Effector memory CD8-positive, alpha-beta T cell (primary cell): ENCODE measurements at regions not wholly inside any gene's neighbourhood (a gene's known extent, or its start where the extent isn't known, plus 50 kb on each side); places are given as distances from the start of the nearest gene placed in this dataset.

Experiments used
- ATAC-seq: fragments of 150-1000 bp; cut with Tn5 transposase; replicated peaks from 2 replicates; pipeline ENCODE4 v1.10.0; 2021; ENCODE audit warnings: mild to moderate bottlenecking, moderate library complexity
- DNase-seq, 3 experiments: peaks; one replicate each; pipeline ENCODE4 v3.0.0; 2021
- H3K27ac Mint-ChIP-seq, 2 donors: one replicate each; pipeline ENCODE4 v1.8.0; 2022; ENCODE audit warnings: mild to moderate bottlenecking in 2 of 2, mixed read lengths in 2 of 2, moderate library complexity in 2 of 2
- H3K27me3 Mint-ChIP-seq, 2 donors: one replicate each; pipeline ENCODE4 v1.8.0; 2022; ENCODE audit warnings: mixed read lengths in 2 of 2
- H3K36me3 Mint-ChIP-seq: one replicate; pipeline ENCODE4 v1.8.0; 2022; ENCODE audit warnings: mild to moderate bottlenecking, moderate library complexity, mixed read lengths; ENCODE audit not compliant: insufficient read depth
- H3K4me1 Mint-ChIP-seq, 2 donors: one replicate each; pipeline ENCODE4 v1.8.0; 2022; ENCODE audit warnings: low read depth in 2 of 2, mixed read lengths in 2 of 2
- H3K4me3 Mint-ChIP-seq, 2 donors: one replicate each; pipeline ENCODE4 v1.8.0; 2022; ENCODE audit warnings: mild to moderate bottlenecking in 2 of 2, mixed read lengths in 2 of 2, moderate library complexity in 2 of 2
- H3K9me3 Mint-ChIP-seq, 2 donors: one replicate each; pipeline ENCODE4 v1.8.0; 2022; ENCODE audit warnings: mixed read lengths in 2 of 2

- Mint-ChIP-seq H3K36me3 (peaks cover 3% of the 10 kb centered on the region), H3K27ac (no peak overlapping the region), H3K27me3 (no peaks in the 10 kb centered on the region), H3K4me1 (no peaks in the 10 kb centered on the region), H3K4me3 (no peak overlapping the region), H3K9me3 (peaks cover 8 to 12% of the 10 kb centered on the region in 2 donors)
- DNase-seq: no peak
- ATAC-seq: no peak
These were observed 536.5 kb downstream of the CDH11 start for GRCh38 chr16:64585367-64585766.

- no peak for DNase-seq
- no peak overlapping the region for H3K27ac Mint-ChIP-seq
- peaks cover 6 to 7% of the 10 kb centered on the region in 2 donors for H3K9me3 Mint-ChIP-seq
- no peak overlapping the region for H3K4me3 Mint-ChIP-seq
- H3K4me1 Mint-ChIP-seq: no peaks in the 10 kb centered on the region
- no peaks in the 10 kb centered on the region for H3K27me3 Mint-ChIP-seq
- no peaks in the 10 kb centered on the region for H3K36me3 Mint-ChIP-seq
- no peak for ATAC-seq
These were observed 541.3 kb downstream of the CDH11 start for GRCh38 chr16:64580558-64580957.

- Mint-ChIP-seq H3K27ac (no peak overlapping the region), H3K4me3 (no peak overlapping the region), H3K9me3 (peaks cover 6 to 7% of the 10 kb centered on the region in 2 donors), H3K36me3 (no peaks in the 10 kb centered on the region), H3K27me3 (no peaks in the 10 kb centered on the region), H3K4me1 (no peaks in the 10 kb centered on the region)
- no peak for DNase-seq
- ATAC-seq: no peak
These were observed 542.2 kb downstream of the CDH11 start for GRCh38 chr16:64579712-64580111.

- DNase-seq (no peak), ATAC-seq (no peak)
- no peak overlapping the region for H3K4me3 Mint-ChIP-seq
- peaks cover 8 to 16% of the 10 kb centered on the region in 2 donors for H3K9me3 Mint-ChIP-seq
- H3K4me1 Mint-ChIP-seq: no peaks in the 10 kb centered on the region
- H3K27ac Mint-ChIP-seq: no peak overlapping the region
- no peaks in the 10 kb centered on the region for H3K27me3 Mint-ChIP-seq
- no peaks in the 10 kb centered on the region for H3K36me3 Mint-ChIP-seq
These were observed 576.1 kb downstream of the CDH11 start for GRCh38 chr16:64545768-64546167.

- Mint-ChIP-seq H3K27ac (no peak overlapping the region), H3K27me3 (no peaks in the 10 kb centered on the region), H3K36me3 (no peaks in the 10 kb centered on the region), H3K4me1 (no peaks in the 10 kb centered on the region), H3K9me3 (peaks cover 8 to 16% of the 10 kb centered on the region in 2 donors), H3K4me3 (no peak overlapping the region)
- no peak for ATAC-seq
- no peak for DNase-seq
These were observed 577.0 kb downstream of the CDH11 start for GRCh38 chr16:64544859-64545258.

GRCh38 chr16:64543441-64543840, 578.4 kb downstream of the CDH11 start:
- no peaks in the 10 kb centered on the region for H3K4me1 Mint-ChIP-seq
- no peak for ATAC-seq
- no peaks in the 10 kb centered on the region for H3K36me3 Mint-ChIP-seq
- H3K27me3 Mint-ChIP-seq: no peaks in the 10 kb centered on the region
- DNase-seq: no peak
- H3K4me3 Mint-ChIP-seq: no peak overlapping the region
- peaks cover 8 to 10% of the 10 kb centered on the region in 2 donors for H3K9me3 Mint-ChIP-seq
- H3K27ac Mint-ChIP-seq: no peak overlapping the region

- no peak for ATAC-seq
- peaks cover 8 to 9% of the 10 kb centered on the region in 2 donors for H3K9me3 Mint-ChIP-seq
- H3K4me3 Mint-ChIP-seq: no peak overlapping the region
- no peaks in the 10 kb centered on the region for H3K36me3 Mint-ChIP-seq
- H3K27ac Mint-ChIP-seq: no peak overlapping the region
- no peaks in the 10 kb centered on the region for H3K4me1 Mint-ChIP-seq
- H3K27me3 Mint-ChIP-seq: no peaks in the 10 kb centered on the region
- no peak for DNase-seq
These were observed 578.8 kb downstream of the CDH11 start for GRCh38 chr16:64543031-64543430.

GRCh38 chr16:64542152-64542551, 579.7 kb downstream of the CDH11 start:
- DNase-seq: no peak
- H3K4me3 Mint-ChIP-seq: no peak overlapping the region
- H3K27ac Mint-ChIP-seq: no peak overlapping the region
- H3K9me3 Mint-ChIP-seq: peaks cover 8 to 9% of the 10 kb centered on the region in 2 donors
- no peak for ATAC-seq
- H3K36me3 Mint-ChIP-seq: no peaks in the 10 kb centered on the region
- no peaks in the 10 kb centered on the region for H3K27me3 Mint-ChIP-seq
- no peaks in the 10 kb centered on the region for H3K4me1 Mint-ChIP-seq

GRCh38 chr16:64541621-64542020, 580.2 kb downstream of the CDH11 start:
- H3K36me3 Mint-ChIP-seq: no peaks in the 10 kb centered on the region

GRCh38 chr16:64540434-64540833, 581.4 kb downstream of the CDH11 start:
- Mint-ChIP-seq H3K27me3 (no peaks in the 10 kb centered on the region), H3K4me3 (no peak overlapping the region), H3K27ac (no peak overlapping the region), H3K9me3 (peaks cover 12 to 19% of the 10 kb centered on the region in 2 donors), H3K36me3 (no peaks in the 10 kb centered on the region), H3K4me1 (no peaks in the 10 kb centered on the region)
- ATAC-seq: no peak
- DNase-seq: no peak

More at GRCh38 chr16:64541621-64542020, 580.2 kb downstream of the CDH11 start:
- no peaks in the 10 kb centered on the region for H3K27me3 Mint-ChIP-seq
- DNase-seq (no peak), ATAC-seq (no peak)
- no peak overlapping the region for H3K27ac Mint-ChIP-seq
- no peak overlapping the region for H3K4me3 Mint-ChIP-seq
- H3K9me3 Mint-ChIP-seq: peaks cover 8 to 9% of the 10 kb centered on the region in 2 donors
- H3K4me1 Mint-ChIP-seq: no peaks in the 10 kb centered on the region

GRCh38 chr16:64539811-64540371, 582.0 kb downstream of the CDH11 start:
- Mint-ChIP-seq H3K27me3 (no peaks in the 10 kb centered on the region), H3K4me1 (no peaks in the 10 kb centered on the region), H3K36me3 (no peaks in the 10 kb centered on the region), H3K4me3 (no peak overlapping the region), H3K27ac (no peak overlapping the region), H3K9me3 (peaks cover 13 to 25% of the 10 kb centered on the region in 2 donors)
- DNase-seq (no peak), ATAC-seq (no peak)

GRCh38 chr16:64534180-64534780, 587.6 kb downstream of the CDH11 start:
- peaks cover 3% of the 10 kb centered on the region for H3K36me3 Mint-ChIP-seq
- H3K9me3 Mint-ChIP-seq: peaks cover 19 to 52% of the 10 kb centered on the region in 2 donors
- H3K27me3 Mint-ChIP-seq: no peaks in the 10 kb centered on the region
- no peak overlapping the region for H3K27ac Mint-ChIP-seq
- DNase-seq (no peak), ATAC-seq (no peak)
- H3K4me3 Mint-ChIP-seq: no peak overlapping the region
- H3K4me1 Mint-ChIP-seq: no peaks in the 10 kb centered on the region

- DNase-seq (no peak), ATAC-seq (no peak)
- peaks cover 22 to 55% of the 10 kb centered on the region in 2 donors for H3K9me3 Mint-ChIP-seq
These were observed 589.2 kb downstream of the CDH11 start for GRCh38 chr16:64532691-64533090.

GRCh38 chr16:64532117-64532516, 589.7 kb downstream of the CDH11 start:
- Mint-ChIP-seq H3K27ac (no peak overlapping the region), H3K27me3 (no peaks in the 10 kb centered on the region), H3K36me3 (peaks cover 3% of the 10 kb centered on the region), H3K4me1 (no peaks in the 10 kb centered on the region), H3K4me3 (no peak overlapping the region), H3K9me3 (peaks cover 18 to 61% of the 10 kb centered on the region in 2 donors)
- DNase-seq: no peak
- ATAC-seq: no peak

More at GRCh38 chr16:64532691-64533090, 589.2 kb downstream of the CDH11 start:
- Mint-ChIP-seq H3K36me3 (peaks cover 3% of the 10 kb centered on the region), H3K4me1 (no peaks in the 10 kb centered on the region), H3K27me3 (no peaks in the 10 kb centered on the region), H3K4me3 (no peak overlapping the region), H3K27ac (no peak overlapping the region)
